ENCODE measurements at regions not wholly inside any gene's neighbourhood (a gene's known extent, or its start where the extent isn't known, plus 50 kb on each side); places are given as distances from the start of the nearest gene placed in this dataset.

DNA sequence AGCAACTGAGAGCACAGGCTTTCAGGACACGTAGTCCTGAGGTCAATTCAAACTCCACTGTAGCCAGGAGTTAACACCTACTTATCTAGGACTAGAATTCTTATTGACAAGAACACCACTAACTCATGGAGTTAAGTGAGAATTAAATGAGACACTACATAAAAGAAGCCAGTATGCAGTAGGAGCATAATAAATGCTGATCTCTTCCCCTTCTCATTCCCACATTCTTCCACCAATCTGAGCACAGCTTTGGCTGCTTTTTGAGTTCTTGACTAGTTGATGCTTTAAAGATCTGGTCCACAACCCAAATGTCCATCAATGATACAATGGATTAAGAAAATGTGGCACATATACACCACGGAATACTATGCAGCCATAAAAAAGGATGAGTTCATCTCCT is 55.2 kb downstream of the TTC32 start:
- DNase-seq, result no peak

DNA sequence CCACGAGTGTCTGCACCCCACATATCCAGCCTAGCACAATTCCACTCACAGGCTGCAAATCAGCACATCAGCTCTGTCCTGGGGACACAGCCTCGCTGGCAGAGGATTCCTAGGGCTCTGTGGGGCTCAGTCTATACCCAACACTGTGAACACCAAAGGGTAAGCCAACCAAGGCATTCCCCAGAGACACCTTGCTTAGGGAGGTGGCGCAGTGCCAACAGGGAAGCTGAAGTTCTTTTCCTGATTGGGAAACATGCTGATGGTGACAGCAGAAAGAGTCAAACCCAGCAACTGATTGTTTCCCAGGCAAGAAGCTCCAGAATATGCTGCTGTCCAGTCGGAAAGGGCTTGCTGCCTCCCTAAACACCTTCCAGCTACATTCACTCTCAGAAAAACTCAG is 55.8 kb downstream of the TTC32 start:
- DNase-seq, result no peak

DNA sequence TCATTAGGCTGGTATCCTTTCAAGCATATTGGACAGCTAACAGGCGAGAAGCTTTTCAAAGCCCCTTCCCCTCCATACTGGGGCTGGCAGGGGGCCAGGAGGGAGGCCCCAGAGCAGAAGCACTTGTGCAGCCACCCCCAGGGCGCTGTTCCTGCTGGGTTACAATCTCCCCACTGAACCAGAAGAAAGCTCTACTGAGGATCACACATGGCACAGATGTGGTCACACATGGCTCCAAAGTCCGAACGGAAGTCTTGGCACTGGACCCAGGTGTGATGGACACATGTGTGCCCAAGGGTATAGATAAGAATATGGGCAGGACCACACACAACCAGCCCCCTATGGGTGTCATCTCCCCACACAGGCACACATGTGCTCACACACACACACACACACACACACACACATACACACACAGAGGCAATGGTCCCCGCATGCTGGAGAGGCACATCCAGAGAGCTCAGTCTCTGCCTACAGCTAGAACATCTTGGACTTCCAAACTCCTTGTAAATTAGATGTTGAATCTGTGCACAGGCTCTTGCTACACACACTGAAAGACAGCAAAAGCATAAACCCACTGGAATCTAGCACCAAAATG is 56.4 kb downstream of the TTC32 start:
- no peak for DNase-seq

DNA sequence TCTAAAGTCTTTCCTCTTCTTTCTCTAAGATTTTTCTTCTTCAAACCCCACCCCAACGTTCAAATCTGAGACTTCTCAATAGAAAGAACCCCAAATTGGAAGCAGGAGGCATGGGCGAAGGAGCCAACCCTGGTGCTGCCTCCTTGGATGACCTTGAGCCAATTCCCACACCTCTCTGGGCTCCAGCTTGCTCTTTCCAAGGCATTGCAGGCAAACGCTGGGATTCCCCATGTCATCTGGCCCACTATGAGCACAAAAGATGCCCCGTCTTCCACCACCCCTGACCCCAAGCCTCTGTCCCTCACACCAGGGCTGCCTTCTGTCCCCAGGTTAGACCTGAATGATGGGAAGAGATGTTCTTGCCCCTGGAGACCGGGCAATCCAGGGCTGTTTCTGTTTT is 57.0 kb downstream of the TTC32 start:
- no peak for DNase-seq

DNA sequence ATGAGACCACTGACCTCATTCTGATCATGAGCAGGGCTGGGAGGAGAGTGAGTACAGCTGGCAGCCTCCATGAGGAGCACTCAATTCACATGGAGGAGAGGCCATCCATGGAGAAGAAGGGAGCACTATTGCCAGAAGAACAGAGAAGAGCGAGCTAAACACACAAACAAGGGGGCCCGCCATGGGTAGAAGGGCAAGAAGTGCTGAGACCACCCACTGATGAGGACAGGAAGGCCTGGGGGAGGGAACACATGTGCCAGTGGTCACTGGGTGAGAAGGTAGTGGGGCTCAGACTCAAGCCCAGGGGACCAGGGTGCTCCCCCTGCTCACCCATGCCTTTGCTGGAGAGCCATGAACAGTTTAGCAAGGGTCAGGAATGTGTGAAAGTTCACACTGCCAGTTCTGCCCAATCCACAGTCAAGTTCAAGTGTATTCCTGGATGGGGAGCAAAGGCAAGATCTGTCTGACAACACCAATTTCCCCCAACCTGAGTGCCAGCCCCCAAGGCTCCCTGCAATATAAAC is 57.7 kb downstream of the TTC32 start:
- no peak for DNase-seq

DNA sequence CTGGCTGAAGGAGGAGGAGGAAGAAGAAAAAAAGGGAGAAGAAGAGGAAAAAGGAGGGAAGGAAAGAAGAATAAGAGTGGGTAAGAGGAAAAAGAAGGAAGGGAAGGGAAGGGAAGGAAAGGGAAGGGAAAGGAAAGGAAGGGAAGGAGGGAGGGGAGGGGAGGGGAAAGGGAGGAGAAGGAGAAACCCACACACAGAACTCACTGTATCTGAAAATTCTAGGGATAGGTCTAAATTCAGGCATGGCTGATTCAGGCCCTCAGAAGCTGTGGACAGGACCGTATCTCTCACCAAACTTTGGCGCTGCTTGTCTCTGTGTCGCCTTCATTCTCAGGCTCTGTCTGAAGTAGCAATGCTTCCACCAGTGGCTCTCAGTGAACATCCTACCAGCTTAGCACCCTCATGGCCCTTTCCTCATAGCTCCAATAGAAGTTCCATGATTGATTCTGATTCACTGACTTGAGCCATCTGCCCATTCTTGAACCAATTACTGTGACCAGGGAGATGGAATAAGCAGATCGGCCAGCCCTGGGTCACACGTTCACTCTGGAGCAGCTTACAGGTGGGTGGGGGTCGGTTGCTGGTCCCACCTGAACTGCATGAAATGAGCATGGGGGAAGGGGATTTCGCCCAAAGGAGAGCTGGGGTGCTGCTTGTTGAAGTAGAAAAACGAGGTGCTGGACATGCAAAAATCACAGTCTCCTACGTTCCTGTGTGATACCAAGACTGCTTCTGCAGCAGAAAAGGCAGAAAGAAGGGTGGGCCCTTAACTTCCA is 59.7 kb downstream of the TTC32 start:
- DNase-seq, result no peak

DNA sequence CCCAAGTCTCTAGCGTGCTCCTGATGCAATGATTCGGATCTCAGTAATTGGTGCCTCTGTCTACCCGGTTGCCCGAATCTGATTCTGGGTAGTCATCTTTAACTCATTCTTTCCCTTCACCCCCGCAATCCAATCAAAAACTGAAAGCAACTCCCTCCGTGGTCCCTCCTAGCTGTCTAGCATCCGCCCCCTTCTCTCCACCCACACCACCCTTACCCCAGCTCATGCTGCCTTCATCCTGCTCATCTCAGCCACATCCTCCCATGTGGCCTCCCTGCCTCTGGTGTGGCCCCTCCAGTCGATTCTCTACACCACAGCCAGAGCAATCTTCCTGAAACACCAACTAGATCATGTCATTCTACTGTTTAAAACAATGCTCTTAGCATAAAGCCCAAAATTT is 62.3 kb downstream of the TTC32 start:
- no peak for DNase-seq

DNA sequence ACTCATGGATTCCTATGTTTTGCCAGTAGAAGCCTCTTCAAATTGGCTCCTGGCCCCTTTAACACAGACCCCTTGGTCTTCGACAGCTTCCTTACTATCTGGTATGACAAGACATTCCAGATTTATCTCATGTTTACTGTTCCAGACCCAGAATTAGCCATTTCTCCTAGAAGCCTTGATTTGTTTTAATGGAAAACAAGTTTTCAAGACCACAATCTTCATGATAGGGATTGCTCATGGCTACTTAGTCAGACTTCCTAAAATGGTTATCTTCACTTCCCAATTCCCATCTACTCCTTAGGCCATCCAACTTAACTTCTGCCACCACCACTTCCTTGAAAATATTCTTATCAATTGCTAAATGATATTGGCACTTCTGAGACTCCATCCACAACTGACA is 63.2 kb downstream of the TTC32 start:
- no peak for DNase-seq

DNA sequence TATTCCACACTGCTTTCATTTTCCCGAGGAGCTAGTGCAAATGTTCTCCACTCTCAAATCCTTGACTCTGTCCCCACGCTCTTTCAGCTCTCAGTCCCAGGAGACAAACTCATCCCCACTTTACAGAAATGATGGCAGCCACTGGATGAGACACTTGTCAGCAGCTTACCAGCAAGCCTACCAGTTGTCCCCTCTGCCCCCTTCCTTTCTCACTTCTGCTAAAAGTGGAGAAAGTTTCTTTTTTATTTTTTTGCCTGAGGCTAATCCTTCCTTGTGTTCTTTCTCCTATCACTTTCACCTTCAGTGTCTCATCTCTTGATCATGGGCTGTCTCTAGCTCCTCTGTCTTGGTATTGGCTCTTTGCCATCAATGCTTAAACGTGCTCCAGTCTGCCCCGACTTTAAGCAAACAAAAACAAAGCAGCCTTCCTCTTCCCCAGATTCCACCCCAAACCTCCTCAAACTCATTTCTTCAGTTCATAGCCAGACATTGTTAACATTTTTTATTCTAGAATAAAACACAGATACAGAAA is 64.5 kb downstream of the TTC32 start:
- no peak for DNase-seq

DNA sequence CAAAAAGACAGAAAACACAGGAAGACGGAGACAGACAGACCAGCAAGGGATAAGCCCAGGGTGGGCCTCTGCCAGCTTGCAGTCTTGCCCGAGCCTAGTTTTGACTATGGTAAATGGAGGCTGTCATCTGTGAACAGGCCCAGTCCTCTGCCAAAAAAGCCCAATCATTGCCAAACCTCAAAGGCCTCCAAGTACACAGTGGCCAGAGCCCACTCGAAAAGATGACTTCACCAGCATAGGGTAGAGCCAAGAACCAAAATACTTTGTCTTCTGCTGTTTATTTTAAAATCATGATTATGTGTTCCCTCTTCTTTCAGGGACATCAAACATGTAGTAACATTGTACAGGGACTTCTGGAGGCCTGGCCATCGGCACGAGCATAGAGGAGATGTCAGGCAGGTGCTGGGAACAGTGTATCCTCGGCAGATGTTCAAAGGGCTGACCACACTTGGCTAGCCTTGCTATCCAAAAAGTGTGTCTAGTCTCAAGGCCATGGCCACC is 66.0 kb downstream of the TTC32 start:
- no peak for DNase-seq

DNA sequence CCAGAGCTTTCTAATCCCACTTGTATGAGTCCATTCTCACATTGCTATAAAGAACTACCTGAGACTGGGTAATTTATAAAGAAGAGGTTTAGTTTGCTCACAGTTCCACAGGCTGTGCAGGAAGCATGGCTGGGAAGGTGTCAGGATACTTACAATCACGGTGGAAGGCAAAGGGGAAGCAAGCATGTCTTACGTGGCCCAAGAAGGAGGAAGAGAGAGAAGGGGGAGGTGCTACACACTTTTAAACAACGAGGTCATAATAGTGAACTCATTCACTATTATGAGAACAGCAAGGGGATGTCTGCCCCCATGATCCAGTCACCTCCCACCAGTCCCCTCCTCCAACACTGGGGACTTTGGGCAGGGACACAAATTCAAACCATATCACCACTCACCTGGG is 67.8 kb downstream of the TTC32 start:
- DNase-seq, result no peak

DNA sequence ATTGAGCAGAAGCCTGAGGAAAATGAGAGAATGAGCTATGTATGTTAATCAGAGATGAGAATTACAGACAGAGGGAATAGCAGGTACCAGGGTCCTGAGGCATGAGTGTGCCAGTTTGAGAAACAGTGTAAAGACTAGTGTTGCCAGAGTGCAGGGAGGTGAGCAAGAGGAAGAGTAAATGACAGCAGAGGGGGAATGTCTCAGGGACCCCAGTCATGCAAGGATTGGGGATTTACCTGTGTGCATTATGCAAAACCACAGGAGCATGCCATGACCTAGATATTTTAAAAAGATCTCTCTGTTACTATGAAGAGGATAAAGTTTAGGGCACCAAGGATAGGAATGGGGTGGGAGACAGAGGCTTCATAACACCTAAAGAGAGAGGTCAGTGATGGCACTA is 72.1 kb downstream of the TTC32 start:
- no peak for DNase-seq

DNA sequence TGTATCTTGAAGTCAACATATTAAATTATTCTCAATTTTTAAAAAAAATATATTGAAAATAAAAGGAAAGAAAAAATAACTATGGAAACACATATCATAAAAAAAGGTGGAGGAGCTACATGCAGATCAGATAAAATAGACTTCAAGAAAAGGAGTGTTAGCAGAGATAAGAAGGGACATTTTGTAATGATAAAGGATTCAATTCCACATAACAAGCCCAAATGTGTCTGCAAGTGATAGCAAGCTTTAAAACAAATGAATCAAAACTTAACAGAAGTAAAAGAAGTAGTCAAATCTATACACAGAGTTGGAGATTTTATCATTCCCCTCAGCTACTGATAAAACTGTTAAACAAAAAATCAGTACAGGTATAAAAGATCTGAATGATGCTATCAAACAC is 74.9 kb downstream of the TTC32 start:
- no peak for DNase-seq

DNA sequence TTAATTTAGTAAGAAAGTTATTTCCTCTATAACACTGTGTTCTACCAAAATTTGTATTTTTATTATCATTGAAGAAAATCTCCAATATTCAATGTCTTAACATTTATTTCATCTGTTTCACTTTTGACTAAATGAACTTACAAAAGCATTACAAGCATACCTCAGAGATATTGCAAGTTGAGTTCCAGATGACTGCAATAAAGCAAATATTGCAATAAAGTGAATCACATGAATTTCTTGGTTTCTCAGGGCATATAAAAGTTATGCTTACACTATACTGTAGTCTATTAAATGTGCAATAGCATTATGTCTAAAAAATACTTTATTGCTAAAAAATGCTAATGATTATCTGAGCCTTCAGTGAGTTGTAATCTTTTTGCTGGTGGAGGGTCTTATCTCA is 78.3 kb downstream of the TTC32 start:
- no peak for DNase-seq

DNA sequence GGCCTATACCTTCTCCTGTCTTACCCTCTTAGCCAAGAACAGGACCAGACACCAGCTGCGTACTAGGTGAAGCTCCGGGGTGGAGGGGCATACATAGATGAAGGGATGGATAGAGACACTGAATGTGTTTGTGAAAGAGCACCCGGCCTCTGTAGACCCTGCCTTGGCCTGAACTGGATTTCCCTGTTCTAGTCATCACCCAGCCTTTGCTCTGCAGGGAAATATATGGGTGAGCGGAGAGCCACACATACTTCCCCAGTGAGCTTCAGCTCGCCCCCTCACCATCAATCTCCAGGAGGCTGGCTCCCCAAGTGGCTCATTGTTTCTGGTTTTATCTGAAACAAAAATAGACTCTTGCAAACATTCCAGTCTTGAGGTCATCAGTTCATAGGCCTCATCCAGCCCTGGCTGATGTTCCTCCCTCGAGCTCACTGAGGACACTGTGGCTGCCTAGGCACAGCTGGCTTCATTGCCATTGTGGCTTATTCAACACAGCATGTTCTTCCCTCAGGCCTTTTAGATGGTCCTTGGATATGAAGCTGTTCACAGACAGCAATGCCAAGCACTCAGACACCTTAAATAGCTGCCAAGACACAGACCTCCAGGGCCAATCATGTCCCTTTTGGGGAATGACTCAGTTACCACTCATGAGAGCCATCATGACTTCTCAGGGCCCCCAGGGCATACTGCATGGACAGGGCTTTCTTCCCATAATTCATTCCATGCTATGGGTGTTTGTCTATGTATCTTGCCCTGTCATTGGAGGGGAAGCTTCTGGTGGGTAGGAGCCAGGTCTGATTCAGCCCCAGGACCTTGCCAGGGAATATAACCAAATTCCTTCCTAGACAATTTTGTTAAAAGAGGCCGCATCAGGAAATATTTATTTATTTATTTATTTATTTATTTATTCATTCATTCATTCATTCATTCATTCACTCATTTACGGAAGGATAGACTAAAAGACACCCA is 82.4 kb downstream of the TTC32 start:
- DNase-seq, result no peak

DNA sequence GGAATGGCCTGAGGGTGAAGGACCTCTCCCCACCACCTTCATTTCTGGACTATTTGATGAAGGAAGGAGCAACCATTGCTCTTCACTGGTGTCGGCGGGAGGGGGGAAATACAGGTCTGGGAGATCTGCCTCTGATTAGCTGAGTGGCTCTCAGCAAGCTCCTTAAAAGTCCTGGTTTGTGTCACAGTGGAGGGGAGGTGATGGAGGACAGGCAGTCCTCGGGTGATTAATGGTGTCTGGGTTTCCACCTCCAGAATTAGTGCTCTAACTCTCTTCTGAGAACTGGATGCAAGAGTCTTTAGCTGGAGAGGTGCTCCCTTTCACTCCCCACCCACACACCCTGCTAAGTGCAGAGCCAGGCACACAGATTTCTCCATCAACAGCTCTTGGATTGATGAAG is 83.2 kb downstream of the TTC32 start:
- no peak for DNase-seq

DNA sequence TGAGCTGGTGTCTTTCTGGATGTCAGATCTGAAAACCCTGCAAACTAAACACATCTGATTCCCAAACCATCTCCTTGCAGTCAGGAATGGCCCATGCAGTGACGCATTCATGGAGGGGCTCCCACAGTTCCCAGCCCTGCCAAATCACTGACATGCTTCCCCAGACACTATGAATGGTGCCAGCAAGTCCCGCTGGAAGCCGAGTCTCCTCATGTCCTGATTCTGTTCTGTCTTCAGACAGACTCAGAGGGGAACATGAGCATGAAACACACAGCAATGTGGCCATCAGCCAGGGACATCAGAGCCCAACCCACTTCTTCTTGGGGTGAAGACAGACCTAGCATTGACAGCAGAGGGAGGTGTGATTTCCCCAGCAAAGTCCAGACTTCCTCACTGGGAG is 83.7 kb downstream of the TTC32 start:
- DNase-seq, result no peak

DNA sequence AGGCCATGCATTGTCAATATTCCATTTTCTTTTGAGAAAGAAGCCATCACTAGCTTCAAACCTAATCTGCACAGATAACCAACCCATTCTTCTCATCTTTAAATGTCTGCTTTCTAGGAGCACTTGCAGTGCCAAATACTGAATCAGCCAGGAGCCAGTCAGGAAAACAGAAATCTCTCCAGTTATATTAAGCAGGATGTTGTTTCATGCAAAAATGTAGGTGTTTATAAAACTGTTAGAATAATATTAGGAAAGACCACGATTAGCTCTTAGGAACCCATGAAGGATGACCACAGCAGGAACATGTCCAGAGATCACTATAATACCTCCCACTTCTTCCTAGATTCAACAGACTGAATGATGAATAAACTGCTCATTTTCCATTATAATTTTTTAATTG is 86.0 kb downstream of the TTC32 start:
- DNase-seq, result no peak

DNA sequence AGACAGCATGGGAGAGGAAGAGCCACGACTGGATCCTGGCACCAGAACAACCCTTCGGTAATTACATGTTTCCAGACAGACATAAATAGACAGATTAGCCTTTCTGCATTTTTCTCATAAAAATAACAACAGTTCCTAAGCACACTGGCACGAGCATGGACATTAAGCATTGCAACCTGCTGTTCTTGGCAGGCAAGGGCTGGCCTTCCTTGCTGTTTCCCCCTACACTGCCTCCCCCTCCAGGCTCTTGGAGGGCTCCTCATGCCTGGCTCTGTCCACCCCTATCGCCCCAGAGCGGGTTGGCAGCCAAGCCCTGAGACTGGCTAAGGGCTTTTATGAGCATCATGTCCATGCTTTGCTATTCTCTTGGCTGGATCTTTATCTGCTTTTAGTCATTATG is 89.6 kb downstream of the TTC32 start:
- no peak for DNase-seq

DNA sequence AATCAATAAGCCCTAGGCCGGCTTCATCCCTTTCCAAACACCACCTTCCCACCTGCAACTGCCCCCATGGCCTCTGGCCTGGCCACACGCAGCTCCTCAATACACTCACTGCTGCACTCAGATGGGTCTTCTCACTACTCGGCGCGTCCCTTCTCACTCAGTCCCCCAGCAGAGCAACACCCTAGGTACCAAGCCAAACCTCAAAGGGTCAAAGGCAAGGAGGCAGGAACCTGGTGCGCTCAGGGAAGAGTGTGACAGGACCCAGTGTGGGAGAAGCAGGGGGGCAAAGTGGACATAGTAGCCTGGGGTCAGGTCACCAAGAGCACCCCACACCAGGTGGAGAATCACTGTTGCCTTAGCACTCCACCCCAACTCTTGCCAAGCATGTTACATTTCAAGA is 90.6 kb downstream of the TTC32 start:
- no peak for DNase-seq

DNA sequence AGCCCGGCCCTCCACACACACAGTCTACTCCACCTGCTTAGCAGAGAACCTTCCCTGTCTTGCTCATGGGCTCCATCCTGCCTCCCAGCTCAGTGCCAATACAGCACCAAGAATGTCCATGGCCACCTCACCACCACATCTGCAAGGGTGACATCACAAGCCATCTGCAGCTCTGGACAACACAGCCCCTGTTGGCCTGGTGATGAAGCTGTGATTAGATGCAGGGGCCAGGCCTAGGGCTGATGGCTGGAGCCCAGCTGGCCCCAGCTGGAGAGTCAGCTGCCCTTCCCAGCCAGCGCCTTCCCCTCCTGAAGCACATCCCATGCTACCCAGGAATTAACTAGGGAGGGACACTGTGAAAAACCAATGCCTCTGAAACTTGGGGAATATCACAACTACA is 91.1 kb downstream of the TTC32 start:
- no peak for DNase-seq

DNA sequence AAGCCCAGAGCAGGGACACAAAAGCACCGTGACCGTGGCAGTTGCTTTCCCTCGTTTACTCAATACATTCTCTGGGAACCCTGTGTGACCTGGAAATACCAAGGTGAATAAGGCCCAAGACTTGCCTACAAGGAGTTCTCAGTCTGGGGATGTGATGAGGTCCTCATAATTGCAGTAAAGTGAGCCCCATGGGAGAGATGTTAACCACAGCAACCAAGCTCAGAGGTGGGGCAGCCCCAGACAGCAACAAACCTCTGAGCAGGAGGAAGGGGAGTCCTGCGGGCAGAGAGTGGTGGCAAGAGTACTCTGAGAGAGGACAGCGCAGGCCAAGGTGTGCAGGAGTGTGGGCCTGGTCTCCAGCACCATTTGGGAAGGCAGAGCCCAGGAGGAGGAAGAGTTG is 91.6 kb downstream of the TTC32 start:
- DNase-seq, result no peak

DNA sequence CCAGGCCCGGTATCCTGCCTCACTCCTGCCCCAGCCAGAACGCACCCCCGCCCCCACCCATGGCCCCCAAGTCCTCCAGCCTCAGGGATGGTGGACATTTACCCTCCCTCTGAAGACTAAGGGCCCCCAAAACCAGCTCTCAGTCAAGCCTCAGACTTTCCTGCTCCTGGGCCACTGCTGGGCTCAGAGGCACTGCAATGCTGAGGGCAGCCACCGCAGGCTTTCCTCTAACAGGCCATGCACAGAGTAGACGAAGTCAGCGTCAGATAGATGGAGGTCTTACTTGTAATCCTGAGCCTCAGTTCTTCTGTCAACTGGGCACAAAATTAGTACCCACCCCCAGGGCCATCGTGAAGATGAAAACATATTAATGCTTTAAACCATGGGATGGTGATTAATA is 92.6 kb downstream of the TTC32 start:
- DNase-seq, result no peak
